GM19238 (cell line): ENCODE measurements at regions not wholly inside any gene's neighbourhood (a gene's known extent, or its start where the extent isn't known, plus 50 kb on each side); places are given as distances from the start of the nearest gene placed in this dataset.

Experiments used
- DNase-seq: peaks from one replicate; pipeline ENCODE4 v3.0.0; 2011; ENCODE audit warnings: low spot score; ENCODE audit not compliant: insufficient read length

DNA sequence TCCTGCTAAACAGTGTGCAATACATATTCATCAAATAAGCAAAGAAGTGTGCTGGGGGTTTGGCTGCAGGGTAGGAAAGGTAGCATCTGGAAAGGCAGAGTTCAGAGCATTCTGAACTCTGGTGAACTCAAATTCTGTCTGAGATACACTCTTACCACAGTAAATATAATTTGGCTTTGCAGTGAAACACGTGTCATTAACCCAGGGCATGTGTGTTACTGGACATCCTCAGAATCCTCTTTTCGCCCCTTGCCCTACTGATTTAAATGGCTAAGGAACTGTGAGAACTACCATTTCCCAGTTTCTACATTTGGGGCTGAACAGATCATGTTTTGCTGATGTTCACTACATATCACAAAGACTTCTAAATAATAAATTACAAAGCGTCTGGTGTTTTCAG lies 562.8 kb upstream of the SGCG start:
- DNase-seq: no peak

GRCh38 chr13:22625691-22626090 lies 555.1 kb upstream of the SGCG start:
- no peak for DNase-seq

GRCh38 chr13:22629374-22629773 lies 551.4 kb upstream of the SGCG start:
- no peak for DNase-seq

GRCh38 chr13:22642088-22642487 lies 538.7 kb upstream of the SGCG start:
- no peak for DNase-seq

- DNase-seq: no peak
Measured at GRCh38 chr13:22644941-22645340, 535.8 kb upstream of the SGCG start.

GRCh38 chr13:22647156-22647850 lies 533.5 kb upstream of the SGCG start:
- no peak for DNase-seq

- DNase-seq: no peak
Measured at GRCh38 chr13:22648320-22648801, 532.4 kb upstream of the SGCG start.

- DNase-seq: no peak
Measured at GRCh38 chr13:22652796-22653195, 528.0 kb upstream of the SGCG start.

- DNase-seq: no peak
Measured at GRCh38 chr13:22653866-22654265, 526.9 kb upstream of the SGCG start.

GRCh38 chr13:22655106-22655852 lies 525.5 kb upstream of the SGCG start:
- DNase-seq: no peak

DNA sequence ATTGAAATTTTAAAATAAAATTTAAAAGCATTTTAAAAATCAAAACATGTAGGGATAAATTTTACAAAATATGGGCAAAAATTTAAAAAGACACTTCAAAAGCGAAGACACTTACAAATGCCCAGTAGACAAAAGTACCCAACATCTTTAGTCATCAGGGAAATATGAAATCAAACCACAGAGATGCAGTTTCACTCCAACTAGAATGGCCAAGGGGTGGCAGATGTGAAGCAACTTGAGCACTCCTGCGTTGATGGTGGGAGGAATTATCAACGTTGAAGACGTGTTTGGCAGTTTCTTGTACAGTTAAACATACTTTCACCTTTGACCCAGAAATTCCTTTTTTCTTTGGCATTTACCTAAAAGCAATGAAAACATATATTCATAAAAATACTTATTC lies 518.0 kb upstream of the SGCG start:
- no peak for DNase-seq

- no peak for DNase-seq
Measured at GRCh38 chr13:22665506-22665905, 515.3 kb upstream of the SGCG start.

DNA sequence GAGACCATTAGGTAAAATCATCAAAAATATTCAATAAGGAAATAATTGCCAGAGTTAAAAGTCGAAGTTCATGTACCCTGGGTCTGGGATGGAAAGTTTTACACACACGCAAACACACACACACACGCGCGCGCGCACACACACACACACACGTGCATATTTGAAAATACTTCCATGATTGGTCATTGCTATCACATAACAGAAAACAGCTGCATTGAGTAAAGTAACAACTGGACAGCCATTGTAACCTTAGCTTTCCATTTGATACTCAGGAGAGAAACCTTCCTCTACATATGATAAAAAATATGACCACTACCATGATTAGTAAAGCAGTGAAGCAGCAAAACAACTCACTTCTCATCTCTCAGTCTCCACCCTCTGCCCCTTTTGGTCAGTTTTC lies 490.0 kb upstream of the SGCG start:
- DNase-seq: no peak

DNA sequence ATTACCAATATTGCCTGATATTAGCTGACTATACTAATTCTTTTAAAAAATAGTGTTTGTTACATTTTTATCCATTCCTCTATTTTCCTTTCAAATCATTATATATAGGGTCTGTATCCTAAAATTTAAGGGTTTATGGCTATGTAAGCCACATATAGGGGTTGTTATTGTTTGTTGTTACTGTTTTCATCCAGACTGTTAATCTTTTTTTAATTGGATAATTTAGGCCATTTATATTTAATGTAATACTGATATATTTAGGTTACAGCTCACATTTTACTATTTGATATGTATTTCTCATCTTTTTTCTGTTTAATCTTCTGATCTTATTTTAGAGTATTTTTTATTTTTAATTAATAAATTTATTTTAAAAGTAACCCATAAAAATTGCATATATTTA lies 487.1 kb upstream of the SGCG start:
- no peak for DNase-seq

DNA sequence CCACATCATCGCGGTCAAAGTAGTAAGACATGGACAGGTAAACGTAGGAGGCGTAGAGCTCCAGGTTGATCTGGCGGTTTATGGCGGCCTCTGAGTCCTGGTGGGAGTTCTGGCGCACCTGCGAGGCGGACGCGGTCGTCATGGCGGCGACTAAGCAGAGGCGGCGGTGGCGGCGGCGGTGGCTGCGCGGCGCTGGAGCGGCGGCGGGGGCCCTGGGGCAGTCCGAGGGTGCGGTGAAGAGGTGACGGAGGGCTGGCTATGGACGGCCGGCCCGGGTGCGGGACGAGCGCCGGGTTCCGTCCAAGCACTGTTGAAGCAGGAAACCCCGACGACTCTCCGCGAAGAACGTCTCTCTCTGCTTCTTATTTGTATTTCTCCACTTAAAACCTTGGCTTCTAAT lies 484.3 kb upstream of the SGCG start:
- no peak for DNase-seq

DNA sequence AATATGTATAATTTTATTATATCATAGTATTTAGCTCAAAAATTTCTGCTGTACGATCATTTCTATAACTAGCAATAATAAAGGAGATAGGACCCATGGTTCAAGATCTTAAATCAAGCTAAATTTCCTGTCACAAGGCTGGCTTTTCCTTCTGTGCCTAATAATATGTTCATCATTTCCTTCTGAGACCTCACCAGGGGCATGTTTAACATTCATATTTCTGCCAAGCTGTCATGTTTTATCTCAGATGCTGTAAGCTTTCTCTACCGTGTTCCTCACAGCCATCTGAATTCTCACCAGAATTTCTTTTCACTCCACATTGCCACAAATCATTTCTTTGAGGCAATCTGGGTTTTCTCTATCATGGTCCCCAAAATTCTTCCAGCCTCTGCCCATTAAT lies 482.3 kb upstream of the SGCG start:
- no peak for DNase-seq

DNA sequence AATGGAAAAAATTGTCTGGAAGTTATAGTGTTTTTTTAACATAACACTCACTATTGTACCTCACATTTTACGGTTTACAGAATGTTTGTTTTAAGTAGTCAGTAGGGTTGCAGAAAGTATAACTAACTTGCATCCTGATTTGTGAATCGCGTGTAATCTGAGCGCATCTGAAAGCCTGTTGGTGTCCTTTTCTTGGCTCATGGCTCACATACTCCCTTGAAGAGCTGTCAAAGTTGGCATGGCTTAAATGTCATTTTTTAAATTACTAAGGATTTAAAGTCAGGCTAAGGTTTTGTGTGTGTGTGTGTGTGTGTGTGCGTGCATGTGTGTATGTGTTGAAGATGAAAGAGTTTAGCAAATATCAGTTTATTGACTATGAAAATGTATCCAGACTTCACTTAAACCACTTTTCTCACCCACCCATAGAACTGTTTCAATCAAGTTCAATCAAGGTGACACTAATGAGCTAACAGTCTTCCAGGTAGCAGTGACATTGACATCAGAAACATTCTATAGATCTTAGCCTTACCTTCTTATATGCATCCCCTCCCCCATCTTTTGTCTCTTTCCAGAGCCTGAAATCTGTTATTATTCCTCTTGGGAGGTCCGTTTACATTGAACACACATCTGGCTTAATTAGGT lies 480.4 kb upstream of the SGCG start:
- no peak for DNase-seq

GRCh38 chr13:22703601-22704209 lies 477.1 kb upstream of the SGCG start:
- no peak for DNase-seq

DNA sequence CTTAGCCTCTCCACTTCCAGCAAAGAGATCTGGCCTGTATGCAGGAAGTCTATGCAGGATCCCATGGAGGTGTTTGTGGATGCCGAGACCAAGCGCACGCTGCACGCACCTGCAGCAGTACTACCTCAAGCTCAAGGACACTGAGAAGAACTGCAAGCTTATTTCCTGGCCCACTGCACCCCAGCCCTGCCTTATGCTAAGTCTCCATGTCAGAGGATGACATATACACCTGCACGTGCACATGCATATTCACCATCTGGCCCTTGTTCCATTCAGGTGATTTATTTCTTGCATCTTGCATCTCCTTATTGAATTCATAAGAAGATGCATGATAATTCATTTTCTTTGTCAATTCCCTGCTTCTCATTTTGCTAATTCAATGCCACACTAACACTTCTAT lies 472.8 kb upstream of the SGCG start:
- DNase-seq: no peak

GRCh38 chr13:22717036-22717435 lies 463.7 kb upstream of the SGCG start:
- DNase-seq: no peak

- DNase-seq: no peak
Measured at GRCh38 chr13:22726726-22727125, 454.1 kb upstream of the SGCG start.
